GM06990 (cell line): ENCODE measurements at regions not wholly inside any gene's neighbourhood (a gene's known extent, or its start where the extent isn't known, plus 50 kb on each side); places are given as distances from the start of the nearest gene placed in this dataset.

Source experiments
- DNase-seq: peaks from one replicate; pipeline ENCODE4 v3.0.0-alpha.2; 2011; ENCODE audit not compliant: insufficient read length; ENCODE audit errors: extremely low read depth
- H3K27me3 ChIP-seq: replicated peaks from 2 replicates; pipeline ENCODE4 v1.6.0; 2011; ENCODE audit warnings: low read length; ENCODE audit not compliant: control insufficient read depth, insufficient read depth
- H3K36me3 ChIP-seq: 2 replicates; pipeline ENCODE4 v1.5.1; 2011; ENCODE audit warnings: low read length; ENCODE audit not compliant: control insufficient read depth, insufficient read depth
- H3K4me3 ChIP-seq: replicated peaks from 2 replicates; pipeline ENCODE4 v1.5.1; 2011; ENCODE audit warnings: low read depth, mild to moderate bottlenecking, control low read depth, low read length
- TF ChIP-seq, protein P1 (sequence below): IDR thresholded peaks from 2 replicates; pipeline ENCODE4 v1.5.1; 2011; ENCODE audit warnings: low read length, control low read depth, mild to moderate bottlenecking, inconsistent platforms; ENCODE audit not compliant: insufficient read depth, poor library complexity, severe bottlenecking

DNA sequence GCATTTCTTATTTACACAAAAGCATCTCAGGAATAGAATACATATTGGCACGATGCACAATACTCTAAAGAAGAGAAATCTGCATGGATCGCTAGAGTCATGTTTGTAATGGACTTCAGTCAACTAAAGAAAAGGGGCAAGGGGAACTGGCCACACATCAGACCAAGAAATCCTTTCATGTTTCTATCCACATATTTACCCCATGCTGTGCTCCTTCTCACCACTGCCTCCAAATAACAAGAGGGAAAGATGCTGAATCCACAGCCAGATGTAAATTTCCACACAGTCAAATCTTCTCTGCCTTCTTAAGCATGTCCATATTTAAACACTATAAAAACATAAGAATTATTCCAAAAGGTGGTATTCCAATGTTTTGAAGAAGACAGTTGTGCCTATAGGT lies 67.6 kb downstream of the COX18 start:
- Histone ChIP-seq H3K36me3 (no peaks in the 10 kb centered on the region), H3K4me3 (no peak overlapping the region), H3K27me3 (no peaks in the 10 kb centered on the region)
- DNase-seq, result no peak
- TF ChIP-seq, protein P1, sequence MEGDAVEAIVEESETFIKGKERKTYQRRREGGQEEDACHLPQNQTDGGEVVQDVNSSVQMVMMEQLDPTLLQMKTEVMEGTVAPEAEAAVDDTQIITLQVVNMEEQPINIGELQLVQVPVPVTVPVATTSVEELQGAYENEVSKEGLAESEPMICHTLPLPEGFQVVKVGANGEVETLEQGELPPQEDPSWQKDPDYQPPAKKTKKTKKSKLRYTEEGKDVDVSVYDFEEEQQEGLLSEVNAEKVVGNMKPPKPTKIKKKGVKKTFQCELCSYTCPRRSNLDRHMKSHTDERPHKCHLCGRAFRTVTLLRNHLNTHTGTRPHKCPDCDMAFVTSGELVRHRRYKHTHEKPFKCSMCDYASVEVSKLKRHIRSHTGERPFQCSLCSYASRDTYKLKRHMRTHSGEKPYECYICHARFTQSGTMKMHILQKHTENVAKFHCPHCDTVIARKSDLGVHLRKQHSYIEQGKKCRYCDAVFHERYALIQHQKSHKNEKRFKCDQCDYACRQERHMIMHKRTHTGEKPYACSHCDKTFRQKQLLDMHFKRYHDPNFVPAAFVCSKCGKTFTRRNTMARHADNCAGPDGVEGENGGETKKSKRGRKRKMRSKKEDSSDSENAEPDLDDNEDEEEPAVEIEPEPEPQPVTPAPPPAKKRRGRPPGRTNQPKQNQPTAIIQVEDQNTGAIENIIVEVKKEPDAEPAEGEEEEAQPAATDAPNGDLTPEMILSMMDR, result no peak

DNA sequence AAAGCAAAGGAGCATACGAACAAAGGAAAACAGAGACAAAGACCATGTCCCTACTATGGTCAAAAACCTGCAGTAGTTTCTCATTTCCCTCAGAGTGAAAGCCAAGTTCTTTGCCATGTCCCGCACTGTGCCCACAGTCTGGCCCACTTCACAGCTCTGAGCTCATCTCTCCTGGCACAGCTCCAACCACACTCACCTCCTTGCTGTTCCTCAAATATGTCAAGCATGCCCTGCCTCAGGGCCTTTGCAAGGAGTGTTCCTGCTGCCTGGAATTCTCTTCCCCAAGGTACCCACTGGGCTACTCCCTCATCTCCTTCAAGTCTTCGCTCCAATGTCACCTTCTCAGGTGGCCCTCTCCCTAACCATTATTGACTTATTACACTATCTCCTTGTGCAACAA lies 72.1 kb downstream of the COX18 start:
- TF ChIP-seq, protein P1, result no peak
- no peak for DNase-seq
- H3K27me3 ChIP-seq, result no peaks in the 10 kb centered on the region
- H3K36me3 ChIP-seq, result no peaks in the 10 kb centered on the region
- H3K4me3 ChIP-seq, result no peak overlapping the region

DNA sequence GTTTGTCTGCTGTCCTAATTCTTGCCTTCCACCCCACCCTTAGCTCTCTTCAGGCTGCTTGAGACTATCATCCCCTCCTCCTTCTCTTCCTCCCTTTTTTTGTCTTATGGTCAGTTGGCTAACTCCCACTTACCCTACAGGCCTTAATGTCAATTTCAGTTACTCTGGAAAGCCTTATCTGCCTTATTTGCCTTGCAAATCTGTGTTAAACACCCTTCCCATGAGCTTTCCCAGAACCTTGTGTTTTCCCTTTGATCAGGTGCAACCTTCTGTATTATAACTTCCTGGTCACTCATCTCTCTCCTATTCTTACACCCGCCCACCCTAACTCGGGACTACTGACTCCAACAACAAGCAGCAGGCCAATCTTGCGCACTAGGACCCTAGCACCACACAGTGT lies 74.8 kb downstream of the COX18 start:
- no peak for DNase-seq
- Histone ChIP-seq H3K27me3 (no peaks in the 10 kb centered on the region), H3K36me3 (no peaks in the 10 kb centered on the region), H3K4me3 (no peak overlapping the region)
- TF ChIP-seq, protein P1, result no peak

DNA sequence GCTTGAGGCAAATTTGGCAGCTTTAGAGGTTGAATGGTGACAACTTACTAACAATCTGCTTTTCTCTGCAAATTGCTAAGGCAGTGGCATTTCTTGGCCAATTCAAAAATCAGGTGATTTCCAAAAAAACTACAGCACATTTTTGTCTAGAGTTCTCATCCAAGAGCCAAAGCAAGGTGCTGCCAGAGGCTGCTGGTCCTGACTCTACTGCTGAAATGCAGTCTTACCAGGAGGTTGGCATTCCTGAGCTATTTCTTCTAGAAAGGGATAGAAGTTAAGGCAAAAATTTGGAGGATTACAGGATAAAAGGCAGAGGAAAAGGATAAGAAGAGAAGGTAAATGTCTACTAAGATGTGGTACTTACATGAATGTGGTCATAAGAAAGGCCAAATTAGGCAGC lies 75.6 kb downstream of the COX18 start:
- DNase-seq, result no peak
- TF ChIP-seq, protein P1, result no peak
- Histone ChIP-seq H3K27me3 (no peaks in the 10 kb centered on the region), H3K4me3 (0 out of 2 replicates have a peak overlapping the region, but pooled peaks have one; percentile 3), H3K36me3 (no peaks in the 10 kb centered on the region)

DNA sequence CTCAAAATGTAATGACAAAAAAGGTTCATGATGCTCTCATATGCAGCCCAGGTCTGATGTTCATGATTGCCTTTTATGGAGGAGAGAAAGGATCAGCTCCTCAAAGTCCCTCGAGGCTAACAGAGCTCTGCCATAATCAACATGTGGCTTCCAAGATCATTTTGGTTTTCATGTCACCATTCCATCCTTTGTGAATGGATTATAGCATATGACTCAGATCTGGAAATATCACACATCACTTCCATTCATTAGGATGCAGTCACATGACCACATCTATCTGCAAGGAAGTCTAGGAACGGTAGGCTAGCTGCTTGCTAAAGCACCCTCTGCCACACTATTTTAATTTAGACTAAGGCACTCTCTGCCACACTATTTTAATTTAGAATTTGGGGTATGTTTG lies 77.6 kb downstream of the COX18 start:
- TF ChIP-seq, protein P1, result no peak
- DNase-seq, result no peak

More for the DNA sequence above, 77.6 kb downstream of the COX18 start:
- Histone ChIP-seq H3K27me3 (no peaks in the 10 kb centered on the region), H3K36me3 (no peaks in the 10 kb centered on the region), H3K4me3 (no peak overlapping the region)
